Keratinocyte (primary cell): ENCODE measurements at regions not wholly inside any gene's neighbourhood (a gene's known extent, or its start where the extent isn't known, plus 50 kb on each side); places are given as distances from the start of the nearest gene placed in this dataset.

Experiments used
- DNase-seq: peaks from one replicate; pipeline ENCODE4 v3.0.0-alpha.2; 2011; ENCODE audit warnings: low read depth, missing footprints, low spot score
- FAIRE-seq: peaks from 2 replicates; lab custom pipeline; 2011; peaks lifted over from hg19 to GRCh38; lab: Jason Lieb, UNC
- H2AFZ ChIP-seq: 2 replicates; pipeline ENCODE4 v1.6.0; 2012; ENCODE audit warnings: low read length, control low read depth, inconsistent platforms; ENCODE audit not compliant: control insufficient read depth
- H3K27ac ChIP-seq: 2 replicates; pipeline ENCODE4 v1.5.1; 2011; ENCODE audit warnings: low read length; ENCODE audit not compliant: control insufficient read depth, insufficient read depth
- H3K27me3 ChIP-seq: 3 replicates; pipeline ENCODE4 v1.6.0; 2011; ENCODE audit warnings: low read length; ENCODE audit not compliant: control insufficient read depth, insufficient read depth; ENCODE audit errors: extremely low read depth
- H3K36me3 ChIP-seq, 2 experiments: 2 replicates in 1 of 2; 3 replicates in 1 of 2; pipeline ENCODE4 v1.5.1; 2011; ENCODE audit warnings: low read length in 2 of 2, mild to moderate bottlenecking in 1 of 2; ENCODE audit not compliant: control insufficient read depth in 2 of 2, insufficient read depth in 2 of 2; ENCODE audit errors: extremely low read depth in 1 of 2
- H3K4me1 ChIP-seq: 3 replicates; pipeline ENCODE4 v1.5.1; 2011; ENCODE audit warnings: low read length; ENCODE audit not compliant: control insufficient read depth, insufficient read depth; ENCODE audit errors: extremely low read depth
- H3K4me2 ChIP-seq: 3 replicates; pipeline ENCODE4 v1.6.0; 2011; ENCODE audit warnings: low read depth, low read length; ENCODE audit not compliant: control insufficient read depth, insufficient read depth; ENCODE audit errors: extremely low read depth
- H3K4me3 ChIP-seq, 3 experiments: fragments of 200-600 bp in 1 of 3; sonication (generic) in 1 of 3; 2 replicates in 2 of 3; 3 replicates in 1 of 3; pipeline ENCODE4 v1.5.1; 2011 to 2016; ENCODE audit warnings: low read length in 3 of 3, mild to moderate bottlenecking in 3 of 3, control low read depth in 2 of 3, inconsistent platforms in 1 of 3, low read depth in 1 of 3, mixed read lengths in 1 of 3, mixed run types in 1 of 3, moderate library complexity in 1 of 3; ENCODE audit not compliant: control insufficient read depth in 2 of 3, insufficient read depth in 2 of 3; ENCODE audit errors: extremely low read depth in 1 of 3
- H3K79me2 ChIP-seq: 2 replicates; pipeline ENCODE4 v1.6.0; 2012; ENCODE audit warnings: low read length; ENCODE audit not compliant: control insufficient read depth, insufficient read depth
- H3K9ac ChIP-seq: 3 replicates; pipeline ENCODE4 v1.6.0; 2011; ENCODE audit warnings: low read length; ENCODE audit not compliant: control insufficient read depth, insufficient read depth; ENCODE audit errors: extremely low read depth
- H3K9me1 ChIP-seq: 3 replicates; pipeline ENCODE4 v1.6.0; 2011; ENCODE audit warnings: low read length; ENCODE audit not compliant: control insufficient read depth, insufficient read depth; ENCODE audit errors: extremely low read depth
- H3K9me3 ChIP-seq: 2 replicates; pipeline ENCODE4 v1.5.1; 2012; ENCODE audit warnings: low read depth, low read length; ENCODE audit not compliant: control insufficient read depth
- H4K20me1 ChIP-seq: 3 replicates; pipeline ENCODE4 v1.6.0; 2011; ENCODE audit warnings: low read length; ENCODE audit not compliant: control insufficient read depth, insufficient read depth; ENCODE audit errors: extremely low read depth
- EZH2 ChIP-seq: IDR thresholded peaks from one replicate; pipeline ENCODE4 v1.6.1; 2012; ENCODE audit warnings: inconsistent platforms, mild to moderate bottlenecking, low read length, moderate library complexity
- dilution Hi-C: fragments of 300-500 bp; cut with MboI; formaldehyde crosslinking; loops from one replicate; pipeline ENCODE4 v1.7.0; 2020; ENCODE audit warnings: low sequenced_read_pairs; ENCODE audit not compliant: extremely low pct_ligation_motif_present
- TF ChIP-seq, protein P1 (sequence below), 3 experiments: IDR thresholded peaks in 1 of 3; conservative IDR thresholded peaks in 1 of 3; optimal IDR thresholded peaks in 1 of 3; 2 replicates in 2 of 3; 3 replicates in 1 of 3; pipeline versions ENCODE3 to v1.5.1; 2011; ENCODE audit warnings: low read length in 3 of 3, mild to moderate bottlenecking in 3 of 3, moderate library complexity in 2 of 3, control low read depth in 1 of 3, inconsistent platforms in 1 of 3; ENCODE audit not compliant: insufficient read depth in 2 of 3; ENCODE audit errors: extremely low read depth in 1 of 3

DNA sequence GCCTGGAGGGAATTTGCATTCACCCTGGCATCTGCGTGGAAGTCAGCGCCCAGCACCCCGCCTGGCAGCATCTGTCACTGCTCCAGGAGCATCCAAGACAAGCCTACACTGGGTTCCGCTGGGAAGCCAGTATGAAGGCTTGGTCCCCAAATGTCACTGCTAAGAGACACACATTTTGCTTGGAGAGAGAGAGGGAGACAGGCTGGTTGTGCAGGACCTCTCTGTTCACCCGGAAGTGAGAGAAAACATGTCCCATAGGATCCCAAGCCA lies 119.5 kb downstream of the SEC23IP start:
- Histone ChIP-seq H3K4me1 (no peaks in the 10 kb centered on the region), H3K79me2 (no peaks in the 10 kb centered on the region), H3K27ac (no peak overlapping the region), H3K36me3 (no peaks in the 10 kb centered on the region), H3K9me1 (no peaks in the 10 kb centered on the region), H3K9ac (no peak overlapping the region), H3K4me2 (no peak overlapping the region), H3K27me3 (peaks cover 15% of the 10 kb centered on the region), H2AFZ (no peak overlapping the region), H3K9me3 (no peaks in the 10 kb centered on the region), H4K20me1 (no peaks in the 10 kb centered on the region), H3K4me3 (no peak overlapping the region)
- FAIRE-seq (no peak), DNase-seq (no peak)
- no peak for TF ChIP-seq EZH2
- TF ChIP-seq, protein P1, sequence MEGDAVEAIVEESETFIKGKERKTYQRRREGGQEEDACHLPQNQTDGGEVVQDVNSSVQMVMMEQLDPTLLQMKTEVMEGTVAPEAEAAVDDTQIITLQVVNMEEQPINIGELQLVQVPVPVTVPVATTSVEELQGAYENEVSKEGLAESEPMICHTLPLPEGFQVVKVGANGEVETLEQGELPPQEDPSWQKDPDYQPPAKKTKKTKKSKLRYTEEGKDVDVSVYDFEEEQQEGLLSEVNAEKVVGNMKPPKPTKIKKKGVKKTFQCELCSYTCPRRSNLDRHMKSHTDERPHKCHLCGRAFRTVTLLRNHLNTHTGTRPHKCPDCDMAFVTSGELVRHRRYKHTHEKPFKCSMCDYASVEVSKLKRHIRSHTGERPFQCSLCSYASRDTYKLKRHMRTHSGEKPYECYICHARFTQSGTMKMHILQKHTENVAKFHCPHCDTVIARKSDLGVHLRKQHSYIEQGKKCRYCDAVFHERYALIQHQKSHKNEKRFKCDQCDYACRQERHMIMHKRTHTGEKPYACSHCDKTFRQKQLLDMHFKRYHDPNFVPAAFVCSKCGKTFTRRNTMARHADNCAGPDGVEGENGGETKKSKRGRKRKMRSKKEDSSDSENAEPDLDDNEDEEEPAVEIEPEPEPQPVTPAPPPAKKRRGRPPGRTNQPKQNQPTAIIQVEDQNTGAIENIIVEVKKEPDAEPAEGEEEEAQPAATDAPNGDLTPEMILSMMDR (optimal IDR thresholded peaks at IDR 0.05 in 1 of 3, IDR thresholded peaks at IDR 0.05 in 1 of 3, conservative IDR thresholded peaks at IDR 0.05 in 1 of 3; ENCODE audit: extremely low read depth in 1 of 3, insufficient read depth in 2 of 3, low read length in 3 of 3): no peak
- dilution Hi-C loops: no loop called here

DNA sequence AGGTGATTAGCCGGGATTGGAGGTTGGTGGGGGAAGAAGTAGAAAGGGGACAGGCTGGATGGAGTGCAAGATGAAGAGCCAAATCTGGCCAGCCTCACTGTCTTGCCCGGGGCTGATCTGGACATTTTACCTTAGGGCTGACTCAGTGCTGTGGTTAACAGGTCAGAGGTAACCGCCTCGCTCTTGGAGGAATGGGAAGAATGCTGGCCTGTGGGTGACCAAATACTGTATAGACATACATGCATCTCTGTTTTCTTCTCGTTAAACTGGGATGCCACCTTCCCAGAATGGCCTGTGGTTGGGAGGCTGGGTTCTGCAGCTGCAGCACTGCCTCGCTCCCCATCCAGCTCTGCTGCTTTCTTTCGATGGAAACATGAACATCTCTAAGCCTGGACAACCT lies 120.0 kb downstream of the SEC23IP start:
- Histone ChIP-seq H3K4me2 (no peak overlapping the region), H3K27me3 (peaks cover 15% of the 10 kb centered on the region)
- no peak for FAIRE-seq

More for the DNA sequence above, 120.0 kb downstream of the SEC23IP start:
- H3K4me1 ChIP-seq: no peaks in the 10 kb centered on the region
- TF ChIP-seq, protein P1 (optimal IDR thresholded peaks at IDR 0.05 in 1 of 3, IDR thresholded peaks at IDR 0.05 in 1 of 3, conservative IDR thresholded peaks at IDR 0.05 in 1 of 3; ENCODE audit: extremely low read depth in 1 of 3, insufficient read depth in 2 of 3, low read length in 3 of 3): no peak
- TF ChIP-seq EZH2: no peak
- no peaks in the 10 kb centered on the region for H3K79me2 ChIP-seq
- no peaks in the 10 kb centered on the region for H3K36me3 ChIP-seq
- H3K9me1 ChIP-seq: no peaks in the 10 kb centered on the region
- H2AFZ ChIP-seq: no peak overlapping the region
- H4K20me1 ChIP-seq: no peaks in the 10 kb centered on the region
- no peak overlapping the region for H3K9ac ChIP-seq
- dilution Hi-C loops: no loop called here
- no peaks in the 10 kb centered on the region for H3K9me3 ChIP-seq
- DNase-seq: no peak
- H3K4me3 ChIP-seq: no peak overlapping the region
- H3K27ac ChIP-seq: no peak overlapping the region
